LNCaP clone FGC (cell line): ENCODE measurements at regions not wholly inside any gene's neighbourhood (a gene's known extent, or its start where the extent isn't known, plus 50 kb on each side); places are given as distances from the start of the nearest gene placed in this dataset.

ENCODE experiments used
- DNase-seq: peaks from one replicate; pipeline ENCODE4 v3.0.0-alpha.2; 2011; ENCODE audit warnings: low read depth
- H3K4me3 ChIP-seq: 2 replicates; pipeline ENCODE4 v1.5.1; 2011; ENCODE audit warnings: mild to moderate bottlenecking, low read depth, low read length, control low read depth
- CTCF ChIP-seq: IDR thresholded peaks from 2 replicates; pipeline ENCODE4 v1.5.1; 2012; ENCODE audit warnings: mild to moderate bottlenecking; ENCODE audit not compliant: control insufficient read depth, insufficient read depth; ENCODE audit errors: extremely low read depth

DNA sequence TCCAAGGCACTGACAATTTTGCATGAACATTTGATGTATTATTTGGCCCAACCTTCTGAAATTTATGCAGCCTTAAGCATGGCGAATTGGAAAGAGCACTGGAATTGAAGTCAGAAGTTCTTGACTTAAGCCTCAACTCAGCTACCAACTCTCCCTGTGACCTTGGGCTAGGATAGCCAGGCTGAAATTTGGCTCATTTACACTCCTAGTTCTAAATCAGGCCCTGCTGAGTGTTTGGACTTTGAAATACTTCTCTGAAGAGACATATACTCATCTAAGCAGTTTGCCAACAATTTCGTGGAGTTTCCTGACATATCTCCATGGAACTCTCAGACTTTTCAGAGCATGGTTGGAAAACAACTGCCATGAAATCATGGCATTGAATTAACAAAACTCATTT, 489.6 kb upstream of the PIK3C3 start:
- no peak overlapping the region for H3K4me3 ChIP-seq
- DNase-seq, result no peak
- TF ChIP-seq CTCF, result no peak

GRCh38 chr18:41464278-41464677, 490.8 kb upstream of the PIK3C3 start:
- TF ChIP-seq CTCF, result no peak
- H3K4me3 ChIP-seq, result no peak overlapping the region
- no peak for DNase-seq

DNA sequence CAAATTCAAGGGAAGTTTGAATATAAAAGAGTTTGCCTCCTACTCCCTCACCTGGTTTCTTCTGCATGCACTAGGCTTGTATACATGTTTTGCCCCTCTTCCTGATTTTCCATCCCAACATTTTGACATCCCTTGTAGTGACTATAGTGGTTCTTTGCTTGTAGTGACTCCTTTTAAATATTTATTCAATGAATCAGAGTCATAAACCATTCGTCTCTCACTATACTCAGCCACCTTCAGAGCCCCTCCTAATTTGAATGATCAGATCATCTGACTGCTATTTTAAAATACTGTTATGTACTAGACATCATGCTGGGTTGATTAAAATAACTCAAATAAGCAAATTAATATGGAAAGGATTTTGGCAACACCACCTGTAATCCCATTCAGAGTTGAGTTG, 492.1 kb upstream of the PIK3C3 start:
- no peak for DNase-seq
- H3K4me3 ChIP-seq, result no peak overlapping the region
- no peak for TF ChIP-seq CTCF

GRCh38 chr18:41461114-41461513, 493.9 kb upstream of the PIK3C3 start:
- H3K4me3 ChIP-seq, result no peak overlapping the region
- TF ChIP-seq CTCF, result no peak
- no peak for DNase-seq

DNA sequence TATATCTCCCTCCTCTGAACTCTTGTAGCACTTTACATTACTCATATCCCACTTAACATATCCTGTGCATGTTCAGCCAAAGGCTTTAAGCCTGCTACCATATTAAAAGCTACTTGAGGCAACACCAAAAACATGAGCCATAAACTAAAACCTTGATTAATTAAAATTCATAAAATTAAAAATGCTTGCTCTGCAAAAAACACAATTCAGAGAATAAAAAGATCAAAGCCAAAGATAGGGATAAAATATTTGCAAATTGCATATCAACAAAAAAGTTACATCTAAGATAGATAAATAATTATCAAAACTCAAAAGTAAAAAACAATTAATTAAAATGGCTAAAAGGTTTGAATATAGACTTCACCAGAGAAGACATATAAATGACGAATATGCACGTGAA, 495.4 kb upstream of the PIK3C3 start:
- no peak for TF ChIP-seq CTCF
- no peak overlapping the region for H3K4me3 ChIP-seq
- DNase-seq, result no peak

GRCh38 chr18:41458376-41458775, 496.7 kb upstream of the PIK3C3 start:
- TF ChIP-seq CTCF, result no peak
- no peak overlapping the region for H3K4me3 ChIP-seq
- DNase-seq, result no peak

- no peak for TF ChIP-seq CTCF
Observed at GRCh38 chr18:41457765-41458326, 497.2 kb upstream of the PIK3C3 start.

More at GRCh38 chr18:41457765-41458326, 497.2 kb upstream of the PIK3C3 start:
- DNase-seq, result no peak
- H3K4me3 ChIP-seq, result no peak overlapping the region
